Transverse colon (tissue), 4 donors: ENCODE measurements at regions not wholly inside any gene's neighbourhood (a gene's known extent, or its start where the extent isn't known, plus 50 kb on each side); places are given as distances from the start of the nearest gene placed in this dataset.

ENCODE experiments used
- CTCF ChIP-seq, 5 experiments: fragments of 200-600 bp in 3 of 5; fragments of 450-650 bp in 2 of 5; sonication (generic) in 3 of 5; IDR thresholded peaks; 1 replicate in 2 of 5; 2 replicates in 3 of 5; pipeline ENCODE4 v1.5.1; 2016 to 2017; ENCODE audit warnings: antibody characterized with exemption in 5 of 5, inconsistent platforms in 3 of 5, mild to moderate bottlenecking in 2 of 5, moderate library complexity in 1 of 5
- EP300 ChIP-seq: sonication (generic); formaldehyde crosslinking; IDR thresholded peaks from one replicate; pipeline ENCODE4 v1.6.1; 2017; ENCODE audit warnings: antibody characterized with exemption, low read depth
- POLR2A ChIP-seq: fragments of 450-650 bp; IDR thresholded peaks from one replicate; pipeline ENCODE4 v1.6.1; 2016; ENCODE audit warnings: antibody characterized with exemption, mild to moderate bottlenecking, moderate library complexity
- POLR2AphosphoS5 ChIP-seq, 3 donors: sonication (generic); formaldehyde crosslinking; IDR thresholded peaks; one replicate each; pipeline ENCODE4 v1.6.1; 2016; ENCODE audit warnings: antibody characterized with exemption in 3 of 3

GRCh38 chr5:81834021-81834660 is 83.2 kb upstream of the SSBP2 start:
- TF ChIP-seq POLR2A (no peak), CTCF (IDR thresholded peaks at IDR 0.05) (no peak), POLR2AphosphoS5 (IDR thresholded peaks at IDR 0.05) (no peak), EP300 (no peak)
